GM06990 (cell line): ENCODE measurements at regions not wholly inside any gene's neighbourhood (a gene's known extent, or its start where the extent isn't known, plus 50 kb on each side); places are given as distances from the start of the nearest gene placed in this dataset.

Experiments
- DNase-seq: peaks from one replicate; pipeline ENCODE4 v3.0.0-alpha.2; 2011; ENCODE audit not compliant: insufficient read length; ENCODE audit errors: extremely low read depth
- H3K27me3 ChIP-seq: replicated peaks from 2 replicates; pipeline ENCODE4 v1.6.0; 2011; ENCODE audit warnings: low read length; ENCODE audit not compliant: control insufficient read depth, insufficient read depth
- H3K36me3 ChIP-seq: 2 replicates; pipeline ENCODE4 v1.5.1; 2011; ENCODE audit warnings: low read length; ENCODE audit not compliant: control insufficient read depth, insufficient read depth
- H3K4me3 ChIP-seq: replicated peaks from 2 replicates; pipeline ENCODE4 v1.5.1; 2011; ENCODE audit warnings: low read depth, mild to moderate bottlenecking, control low read depth, low read length
- TF ChIP-seq, protein P1 (sequence below): IDR thresholded peaks from 2 replicates; pipeline ENCODE4 v1.5.1; 2011; ENCODE audit warnings: low read length, control low read depth, mild to moderate bottlenecking, inconsistent platforms; ENCODE audit not compliant: insufficient read depth, poor library complexity, severe bottlenecking

DNA sequence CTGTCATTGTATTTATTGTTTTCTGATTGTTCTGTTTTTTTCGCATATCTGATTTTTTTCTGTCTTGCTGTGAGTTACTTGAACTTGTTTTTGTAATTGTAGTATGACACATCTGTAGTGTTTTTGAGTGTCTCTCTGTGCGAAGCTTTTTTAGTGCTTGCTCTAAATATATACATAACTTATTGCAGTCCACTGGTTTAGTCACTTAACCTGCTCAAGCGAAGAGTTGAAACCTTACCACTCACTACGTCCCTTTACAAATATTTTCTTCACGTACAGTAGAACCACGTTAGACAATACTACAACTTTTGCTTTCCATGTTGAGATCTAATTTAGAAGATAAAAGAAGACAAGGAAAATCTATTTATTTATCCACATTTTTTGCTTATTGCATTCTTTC lies 713.0 kb upstream of the GRM7 start:
- H3K36me3 ChIP-seq, result no peaks in the 10 kb centered on the region
- no peak overlapping the region; the same call in 1 of the 2 replicates for H3K4me3 ChIP-seq
- no peak for DNase-seq
- TF ChIP-seq, protein P1, sequence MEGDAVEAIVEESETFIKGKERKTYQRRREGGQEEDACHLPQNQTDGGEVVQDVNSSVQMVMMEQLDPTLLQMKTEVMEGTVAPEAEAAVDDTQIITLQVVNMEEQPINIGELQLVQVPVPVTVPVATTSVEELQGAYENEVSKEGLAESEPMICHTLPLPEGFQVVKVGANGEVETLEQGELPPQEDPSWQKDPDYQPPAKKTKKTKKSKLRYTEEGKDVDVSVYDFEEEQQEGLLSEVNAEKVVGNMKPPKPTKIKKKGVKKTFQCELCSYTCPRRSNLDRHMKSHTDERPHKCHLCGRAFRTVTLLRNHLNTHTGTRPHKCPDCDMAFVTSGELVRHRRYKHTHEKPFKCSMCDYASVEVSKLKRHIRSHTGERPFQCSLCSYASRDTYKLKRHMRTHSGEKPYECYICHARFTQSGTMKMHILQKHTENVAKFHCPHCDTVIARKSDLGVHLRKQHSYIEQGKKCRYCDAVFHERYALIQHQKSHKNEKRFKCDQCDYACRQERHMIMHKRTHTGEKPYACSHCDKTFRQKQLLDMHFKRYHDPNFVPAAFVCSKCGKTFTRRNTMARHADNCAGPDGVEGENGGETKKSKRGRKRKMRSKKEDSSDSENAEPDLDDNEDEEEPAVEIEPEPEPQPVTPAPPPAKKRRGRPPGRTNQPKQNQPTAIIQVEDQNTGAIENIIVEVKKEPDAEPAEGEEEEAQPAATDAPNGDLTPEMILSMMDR, result no peak
- H3K27me3 ChIP-seq, result no peaks in the 10 kb centered on the region

DNA sequence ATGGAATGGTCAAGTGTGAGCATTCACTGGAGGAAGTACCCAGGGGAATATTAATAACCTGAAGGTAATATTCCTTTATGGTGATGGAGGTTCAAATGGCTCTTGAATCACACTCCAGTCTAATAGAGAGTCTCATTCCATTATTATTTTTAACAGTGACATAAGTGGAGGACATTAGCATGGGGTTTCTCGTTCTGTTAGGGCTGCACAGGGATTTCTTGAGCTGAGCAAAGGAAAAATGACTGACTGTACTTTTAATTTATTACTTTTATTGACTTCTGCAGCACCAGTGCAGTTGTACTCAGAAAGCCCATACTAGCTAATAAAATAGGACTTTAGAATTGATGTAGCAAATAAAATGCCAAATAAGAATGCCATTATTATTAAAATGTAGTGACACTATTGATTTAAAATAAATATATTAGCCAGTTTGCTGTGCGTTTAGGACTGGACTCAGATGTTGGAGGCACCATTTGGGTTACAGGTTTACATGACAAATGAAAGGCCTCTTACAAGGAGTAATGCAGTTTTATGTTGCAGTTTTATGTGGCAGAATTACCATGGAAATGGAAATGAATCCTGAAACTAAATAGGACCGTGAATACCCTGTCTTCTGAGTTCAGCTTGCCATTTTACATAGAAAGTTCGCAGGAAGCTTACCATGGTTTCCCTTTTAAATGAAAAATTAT lies 705.1 kb upstream of the GRM7 start:
- DNase-seq, result no peak
- H3K36me3 ChIP-seq, result no peaks in the 10 kb centered on the region
- no peaks in the 10 kb centered on the region for H3K27me3 ChIP-seq
- no peak overlapping the region for H3K4me3 ChIP-seq
- TF ChIP-seq, protein P1, result no peak

DNA sequence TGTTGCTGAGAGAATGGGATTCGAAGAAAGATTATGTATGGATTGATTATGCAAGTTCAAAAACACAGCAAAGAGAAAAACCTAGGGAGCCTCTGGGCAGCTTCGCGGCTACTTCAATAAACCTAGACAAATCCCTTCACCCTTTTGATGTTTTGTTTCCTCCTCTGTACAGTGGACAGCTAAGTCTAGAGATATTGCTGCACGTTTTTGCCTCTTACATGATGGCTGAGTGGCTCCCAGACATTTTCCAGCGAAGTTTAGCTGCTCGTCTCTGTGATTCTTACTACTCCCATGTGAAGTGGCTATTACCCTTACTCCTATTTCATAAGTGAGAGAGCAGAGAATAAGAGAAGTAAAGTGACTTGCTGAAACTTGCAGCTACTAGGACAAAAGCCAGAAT lies 695.0 kb upstream of the GRM7 start:
- DNase-seq, result no peak
- Histone ChIP-seq H3K27me3 (no peaks in the 10 kb centered on the region), H3K36me3 (no peaks in the 10 kb centered on the region), H3K4me3 (no peak overlapping the region)
- TF ChIP-seq, protein P1, result no peak

DNA sequence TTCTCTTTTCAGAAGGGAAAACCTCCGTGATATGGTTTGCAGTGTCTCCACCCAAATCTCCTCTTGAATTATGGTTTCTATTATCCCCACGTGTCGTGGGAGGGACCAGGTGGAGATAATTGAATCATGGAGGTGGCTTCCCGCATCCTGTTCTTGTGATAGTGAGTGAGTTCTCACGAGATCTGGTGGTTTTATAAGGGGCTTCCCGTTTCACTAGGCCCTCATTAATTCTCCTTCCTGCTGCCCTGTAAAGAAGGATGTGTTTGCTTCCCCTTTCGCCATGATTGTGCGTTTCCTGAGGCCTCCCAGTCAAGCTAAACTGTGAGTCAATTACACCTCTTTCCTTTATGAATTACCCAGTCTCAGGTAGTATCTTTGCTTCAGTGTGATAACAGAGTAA lies 692.7 kb upstream of the GRM7 start:
- TF ChIP-seq, protein P1, result no peak
- Histone ChIP-seq H3K4me3 (no peak overlapping the region), H3K27me3 (no peaks in the 10 kb centered on the region), H3K36me3 (no peaks in the 10 kb centered on the region)
- no peak for DNase-seq

DNA sequence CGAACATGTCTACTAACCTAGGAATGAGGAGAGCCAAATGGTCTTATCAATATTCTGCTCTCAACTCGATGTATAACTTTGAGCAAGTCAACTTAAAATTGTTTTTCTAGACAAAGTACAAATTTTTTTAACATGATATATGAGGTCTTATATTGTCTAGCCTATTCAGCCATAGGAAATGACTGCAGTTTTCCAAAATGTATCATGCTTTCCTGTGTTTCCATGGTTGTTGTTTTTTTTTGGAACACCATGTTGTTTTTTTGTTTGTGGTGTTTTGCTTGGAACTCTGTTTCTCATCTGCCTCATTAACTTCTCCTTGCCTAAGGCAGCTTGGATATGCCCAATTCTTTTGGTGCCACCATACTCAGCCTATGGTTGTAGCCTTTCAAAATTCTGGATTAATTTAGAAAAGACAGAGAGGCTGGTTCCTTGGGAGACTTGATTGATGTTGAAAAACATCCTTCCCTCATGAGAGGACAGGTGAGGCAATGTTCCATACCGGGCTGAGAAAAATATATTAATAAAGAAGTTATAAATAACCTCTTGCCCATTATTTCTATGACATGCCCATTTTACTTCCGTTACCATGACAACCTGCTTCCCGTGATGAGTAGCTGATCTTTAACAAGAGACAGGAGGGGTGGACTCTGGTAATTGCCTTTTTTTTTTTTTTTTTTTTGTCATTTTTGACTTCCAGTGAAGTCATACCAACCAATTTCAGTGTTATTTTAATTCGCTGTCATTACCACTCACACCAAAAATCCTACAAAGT lies 687.9 kb upstream of the GRM7 start:
- no peak for DNase-seq
- TF ChIP-seq, protein P1, result no peak
- no peaks in the 10 kb centered on the region for H3K27me3 ChIP-seq

More for the DNA sequence above, 687.9 kb upstream of the GRM7 start:
- no peak overlapping the region for H3K4me3 ChIP-seq
- no peaks in the 10 kb centered on the region for H3K36me3 ChIP-seq
